ENCODE measurements at regions not wholly inside any gene's neighbourhood (a gene's known extent, or its start where the extent isn't known, plus 50 kb on each side); places are given as distances from the start of the nearest gene placed in this dataset.

GRCh38 chr9:29830821-29831220 lies 2257.5 kb upstream of the C9orf72 start:
- H3K36me3 ChIP-seq: no peaks in the 10 kb centered on the region
- H3K9me3 ChIP-seq: peaks cover 0 to 6% (median 0%) of the 10 kb centered on the region in 4 donors
- 28 to 41% methylated on average over 6 of the region's 6 CpGs for WGBS, 2 donors
- H3K4me1 ChIP-seq: no peaks in the 10 kb centered on the region
- intact Hi-C loops (cut with DNase I): no loop called here
- no peak for TF ChIP-seq POLR2AphosphoS5 (IDR thresholded peaks at IDR 0.05)
- TF ChIP-seq EP300 (IDR thresholded peaks at IDR 0.05): no peak
- TF ChIP-seq, protein P1, sequence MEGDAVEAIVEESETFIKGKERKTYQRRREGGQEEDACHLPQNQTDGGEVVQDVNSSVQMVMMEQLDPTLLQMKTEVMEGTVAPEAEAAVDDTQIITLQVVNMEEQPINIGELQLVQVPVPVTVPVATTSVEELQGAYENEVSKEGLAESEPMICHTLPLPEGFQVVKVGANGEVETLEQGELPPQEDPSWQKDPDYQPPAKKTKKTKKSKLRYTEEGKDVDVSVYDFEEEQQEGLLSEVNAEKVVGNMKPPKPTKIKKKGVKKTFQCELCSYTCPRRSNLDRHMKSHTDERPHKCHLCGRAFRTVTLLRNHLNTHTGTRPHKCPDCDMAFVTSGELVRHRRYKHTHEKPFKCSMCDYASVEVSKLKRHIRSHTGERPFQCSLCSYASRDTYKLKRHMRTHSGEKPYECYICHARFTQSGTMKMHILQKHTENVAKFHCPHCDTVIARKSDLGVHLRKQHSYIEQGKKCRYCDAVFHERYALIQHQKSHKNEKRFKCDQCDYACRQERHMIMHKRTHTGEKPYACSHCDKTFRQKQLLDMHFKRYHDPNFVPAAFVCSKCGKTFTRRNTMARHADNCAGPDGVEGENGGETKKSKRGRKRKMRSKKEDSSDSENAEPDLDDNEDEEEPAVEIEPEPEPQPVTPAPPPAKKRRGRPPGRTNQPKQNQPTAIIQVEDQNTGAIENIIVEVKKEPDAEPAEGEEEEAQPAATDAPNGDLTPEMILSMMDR (IDR thresholded peaks at IDR 0.05): no peak
- no peak for TF ChIP-seq POLR2A (IDR thresholded peaks at IDR 0.05)
- no peak overlapping the region for H3K4me3 ChIP-seq
- H3K27ac ChIP-seq: no peak overlapping the region
- no peak for DNase-seq
- H3K27me3 ChIP-seq: no peaks in the 10 kb centered on the region

- 78 to 83% methylated on average over 1 of the region's 1 CpG for whole genome bisulfite sequencing, 2 donors
Measured at GRCh38 chr9:29838491-29839020, 2265.3 kb upstream of the C9orf72 start.

DNA sequence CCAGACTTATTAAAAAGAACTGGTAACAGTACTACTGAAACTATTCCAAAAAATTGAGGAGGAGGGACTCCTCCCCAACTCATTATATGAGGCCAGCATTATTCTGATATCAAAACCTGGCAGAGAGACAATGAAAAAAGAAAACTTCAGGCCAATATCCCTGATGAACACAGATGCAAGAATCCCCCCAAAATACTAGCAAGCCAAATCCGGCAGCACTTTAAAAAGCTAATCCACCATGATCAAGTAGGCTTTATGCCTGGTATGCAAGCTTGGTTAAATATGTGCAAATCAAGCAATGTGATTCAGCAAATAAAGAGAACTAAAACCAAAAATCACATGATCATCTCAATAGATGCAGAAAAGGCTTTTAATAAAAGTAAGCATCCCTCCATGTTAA lies 2271.0 kb upstream of the C9orf72 start:
- Histone ChIP-seq H3K36me3 (no peaks in the 10 kb centered on the region), H3K27ac (no peak overlapping the region), H3K9me3 (no peaks in the 10 kb centered on the region), H3K4me3 (no peak overlapping the region), H3K4me1 (no peaks in the 10 kb centered on the region), H3K27me3 (no peaks in the 10 kb centered on the region)
- WGBS, 2 donors: 89 to 95% methylated on average over 1 of the region's 1 CpG
- intact Hi-C loops (cut with DNase I): no loop called here
- TF ChIP-seq EP300 (IDR thresholded peaks at IDR 0.05) (no peak), POLR2A (IDR thresholded peaks at IDR 0.05) (no peak), POLR2AphosphoS5 (IDR thresholded peaks at IDR 0.05) (no peak)
- TF ChIP-seq, protein P1 (IDR thresholded peaks at IDR 0.05): no peak
- DNase-seq: no peak

More at GRCh38 chr9:29838491-29839020, 2265.3 kb upstream of the C9orf72 start:
- intact Hi-C loops (cut with DNase I): no loop called here
- no peaks in the 10 kb centered on the region for H3K9me3 ChIP-seq
- no peak for TF ChIP-seq POLR2A (IDR thresholded peaks at IDR 0.05)
- TF ChIP-seq, protein P1 (IDR thresholded peaks at IDR 0.05): no peak
- TF ChIP-seq POLR2AphosphoS5 (IDR thresholded peaks at IDR 0.05): no peak
- TF ChIP-seq EP300 (IDR thresholded peaks at IDR 0.05): no peak
- H3K27me3 ChIP-seq: no peaks in the 10 kb centered on the region
- no peak overlapping the region for H3K27ac ChIP-seq
- H3K4me1 ChIP-seq: no peaks in the 10 kb centered on the region
- no peak overlapping the region for H3K4me3 ChIP-seq
- H3K36me3 ChIP-seq: no peaks in the 10 kb centered on the region
- no peak for DNase-seq

- 20 to 51% methylated on average over 1 of the region's 1 CpG for WGBS, 2 donors
- Histone ChIP-seq H3K9me3 (no peaks in the 10 kb centered on the region), H3K4me3 (no peak overlapping the region), H3K27ac (no peak overlapping the region), H3K27me3 (no peaks in the 10 kb centered on the region), H3K4me1 (no peaks in the 10 kb centered on the region), H3K36me3 (no peaks in the 10 kb centered on the region)
- no peak for DNase-seq
- TF ChIP-seq POLR2AphosphoS5 (IDR thresholded peaks at IDR 0.05) (no peak), EP300 (IDR thresholded peaks at IDR 0.05) (no peak), POLR2A (IDR thresholded peaks at IDR 0.05) (no peak)
- TF ChIP-seq, protein P1 (IDR thresholded peaks at IDR 0.05): no peak
- intact Hi-C loops (cut with DNase I): no loop called here
Measured at GRCh38 chr9:29850664-29851063, 2277.4 kb upstream of the C9orf72 start.

- Histone ChIP-seq H3K36me3 (no peaks in the 10 kb centered on the region), H3K9me3 (no peaks in the 10 kb centered on the region), H3K27ac (no peak overlapping the region), H3K27me3 (no peaks in the 10 kb centered on the region), H3K4me1 (no peaks in the 10 kb centered on the region), H3K4me3 (no peak overlapping the region)
- TF ChIP-seq POLR2AphosphoS5 (IDR thresholded peaks at IDR 0.05): no peak
- no peak for TF ChIP-seq EP300 (IDR thresholded peaks at IDR 0.05)
- TF ChIP-seq POLR2A (IDR thresholded peaks at IDR 0.05): no peak
- TF ChIP-seq, protein P1 (IDR thresholded peaks at IDR 0.05): no peak
- DNase-seq: no peak
- WGBS, 2 donors: 60 to 68% methylated on average over 2 of the region's 2 CpGs
- intact Hi-C loops (cut with DNase I): no loop called here
Measured at GRCh38 chr9:29861803-29862202, 2288.5 kb upstream of the C9orf72 start.

All from sigmoid colon (tissue), 6 donors.